Stomach smooth muscle (tissue), 2 donors: ENCODE measurements at regions not wholly inside any gene's neighbourhood (a gene's known extent, or its start where the extent isn't known, plus 50 kb on each side); places are given as distances from the start of the nearest gene placed in this dataset.
"Not testable (repeated sequence)": the region's sequence is repeated elsewhere in the genome, so short reads cannot be mapped to it uniquely, and the experiment has no call there.

Source experiments
- H3K27ac ChIP-seq: one replicate; pipeline ENCODE4 v1.7.0; 2013; ENCODE audit warnings: mild to moderate bottlenecking, low read length, inconsistent platforms
- H3K27me3 ChIP-seq, 2 donors: one replicate each; pipeline ENCODE4 v1.7.0; 2013; ENCODE audit warnings: low read length in 2 of 2; ENCODE audit not compliant: insufficient read depth in 2 of 2, control insufficient read depth in 1 of 2
- H3K36me3 ChIP-seq, 2 donors: one replicate each; pipeline ENCODE4 v1.7.0; 2013; ENCODE audit warnings: low read length in 2 of 2; ENCODE audit not compliant: control insufficient read depth in 2 of 2, insufficient read depth in 2 of 2
- H3K4me1 ChIP-seq: one replicate; pipeline ENCODE4 v1.7.0; 2013; ENCODE audit warnings: low read length; ENCODE audit not compliant: control insufficient read depth, insufficient read depth
- H3K4me3 ChIP-seq, 2 donors: one replicate each; pipeline ENCODE4 v1.7.0; 2013; ENCODE audit warnings: low read length in 2 of 2
- H3K9ac ChIP-seq, 2 donors: one replicate each; pipeline ENCODE4 v1.7.0; 2013; ENCODE audit warnings: low read length in 2 of 2, mild to moderate bottlenecking in 1 of 2
- H3K9me3 ChIP-seq, 2 donors: one replicate each; pipeline ENCODE4 v1.7.0; 2013; ENCODE audit warnings: low read length in 2 of 2; ENCODE audit not compliant: control insufficient read depth in 2 of 2
- donor health status: healthy.
- donor health status: Pancreatic carcinoma.

GRCh38 chr2:16346671-16347070 lies 319.0 kb downstream of the CYRIA start:
- no peaks in the 10 kb centered on the region for H3K36me3 ChIP-seq
- H3K4me1 ChIP-seq, result no peaks in the 10 kb centered on the region
- no peaks in the 10 kb centered on the region for H3K27me3 ChIP-seq
- H3K27ac ChIP-seq, result no peak overlapping the region
- no peaks in the 10 kb centered on the region for H3K9me3 ChIP-seq
- H3K4me3 ChIP-seq, result no peak overlapping the region
- no peak overlapping the region for H3K9ac ChIP-seq

GRCh38 chr2:16345231-16345630 lies 320.4 kb downstream of the CYRIA start:
- H3K27ac ChIP-seq, H3K9me3 ChIP-seq, H3K27me3 ChIP-seq, H3K9ac ChIP-seq, H3K36me3 ChIP-seq, H3K4me3 ChIP-seq, H3K4me1 ChIP-seq: not testable (repeated sequence)

- Histone ChIP-seq H3K4me3 (no peak overlapping the region), H3K27ac (no peak overlapping the region), H3K36me3 (no peaks in the 10 kb centered on the region), H3K27me3 (peaks cover 0 to 8% of the 10 kb centered on the region in 2 donors), H3K4me1 (no peaks in the 10 kb centered on the region), H3K9me3 (no peaks in the 10 kb centered on the region), H3K9ac (no peak overlapping the region)
Observed at GRCh38 chr2:16339206-16339605, 326.4 kb downstream of the CYRIA start.

- no peaks in the 10 kb centered on the region for H3K9me3 ChIP-seq
- peaks cover 0 to 8% of the 10 kb centered on the region in 2 donors for H3K27me3 ChIP-seq
- no peak overlapping the region for H3K4me3 ChIP-seq
- no peaks in the 10 kb centered on the region for H3K36me3 ChIP-seq
- H3K4me1 ChIP-seq, result no peaks in the 10 kb centered on the region
- no peak overlapping the region for H3K9ac ChIP-seq
- no peak overlapping the region for H3K27ac ChIP-seq
Observed at GRCh38 chr2:16338026-16338425, 327.6 kb downstream of the CYRIA start.

GRCh38 chr2:16336916-16337315 lies 328.7 kb downstream of the CYRIA start:
- H3K4me3 ChIP-seq, result no peak overlapping the region
- H3K27ac ChIP-seq, result no peak overlapping the region
- H3K4me1 ChIP-seq, result no peaks in the 10 kb centered on the region
- H3K9me3 ChIP-seq, result no peaks in the 10 kb centered on the region
- peaks cover 0 to 8% of the 10 kb centered on the region in 2 donors for H3K27me3 ChIP-seq
- H3K9ac ChIP-seq, result no peak overlapping the region
- no peaks in the 10 kb centered on the region for H3K36me3 ChIP-seq

- no peak overlapping the region for H3K9ac ChIP-seq
- no peaks in the 10 kb centered on the region for H3K9me3 ChIP-seq
- H3K36me3 ChIP-seq, result no peaks in the 10 kb centered on the region
- H3K27ac ChIP-seq, result no peak overlapping the region
- H3K4me3 ChIP-seq, result no peak overlapping the region
- peaks cover 0 to 8% of the 10 kb centered on the region in 2 donors for H3K27me3 ChIP-seq
- H3K4me1 ChIP-seq, result no peaks in the 10 kb centered on the region
Observed at GRCh38 chr2:16336491-16336890, 329.1 kb downstream of the CYRIA start.

GRCh38 chr2:16335947-16336346 lies 329.7 kb downstream of the CYRIA start:
- peaks cover 0 to 8% of the 10 kb centered on the region in 2 donors for H3K27me3 ChIP-seq
- no peaks in the 10 kb centered on the region for H3K36me3 ChIP-seq
- H3K9ac ChIP-seq, result no peak overlapping the region
- H3K4me1 ChIP-seq, result no peaks in the 10 kb centered on the region
- H3K4me3 ChIP-seq, result no peak overlapping the region
- no peak overlapping the region for H3K27ac ChIP-seq
- no peaks in the 10 kb centered on the region for H3K9me3 ChIP-seq

GRCh38 chr2:16335604-16335930 lies 330.1 kb downstream of the CYRIA start:
- H3K36me3 ChIP-seq, result no peaks in the 10 kb centered on the region
- H3K9me3 ChIP-seq, result no peaks in the 10 kb centered on the region
- H3K4me1 ChIP-seq, result no peaks in the 10 kb centered on the region
- H3K27ac ChIP-seq, result no peak overlapping the region
- no peak overlapping the region for H3K4me3 ChIP-seq
- H3K9ac ChIP-seq, result no peak overlapping the region
- H3K27me3 ChIP-seq, result peaks cover 0 to 8% of the 10 kb centered on the region in 2 donors

GRCh38 chr2:16334886-16335603 lies 330.6 kb downstream of the CYRIA start:
- Histone ChIP-seq H3K4me3 (no peak overlapping the region), H3K36me3 (no peaks in the 10 kb centered on the region)

GRCh38 chr2:16334366-16334765 lies 331.3 kb downstream of the CYRIA start:
- H3K4me1 ChIP-seq, result no peaks in the 10 kb centered on the region
- H3K9me3 ChIP-seq, result no peaks in the 10 kb centered on the region
- H3K9ac ChIP-seq, result no peak overlapping the region
- peaks cover 0 to 8% of the 10 kb centered on the region in 2 donors for H3K27me3 ChIP-seq
- H3K4me3 ChIP-seq, result no peak overlapping the region
- H3K36me3 ChIP-seq, result no peaks in the 10 kb centered on the region
- no peak overlapping the region for H3K27ac ChIP-seq

More at GRCh38 chr2:16334886-16335603, 330.6 kb downstream of the CYRIA start:
- H3K9ac ChIP-seq, result no peak overlapping the region
- H3K4me1 ChIP-seq, result no peaks in the 10 kb centered on the region
- H3K27me3 ChIP-seq, result peaks cover 0 to 8% of the 10 kb centered on the region in 2 donors
- H3K9me3 ChIP-seq, result no peaks in the 10 kb centered on the region
- H3K27ac ChIP-seq, result no peak overlapping the region

- H3K4me3 ChIP-seq, result no peak overlapping the region
- no peak overlapping the region for H3K27ac ChIP-seq
- H3K27me3 ChIP-seq, result peaks cover 0 to 8% of the 10 kb centered on the region in 2 donors
- H3K4me1 ChIP-seq, result no peaks in the 10 kb centered on the region
- H3K36me3 ChIP-seq, result no peaks in the 10 kb centered on the region
- H3K9me3 ChIP-seq, result no peaks in the 10 kb centered on the region
- no peak overlapping the region for H3K9ac ChIP-seq
Observed at GRCh38 chr2:16333681-16334080, 332.0 kb downstream of the CYRIA start.
